ENCODE measurements at regions not wholly inside any gene's neighbourhood (a gene's known extent, or its start where the extent isn't known, plus 50 kb on each side); places are given as distances from the start of the nearest gene placed in this dataset.

DNA sequence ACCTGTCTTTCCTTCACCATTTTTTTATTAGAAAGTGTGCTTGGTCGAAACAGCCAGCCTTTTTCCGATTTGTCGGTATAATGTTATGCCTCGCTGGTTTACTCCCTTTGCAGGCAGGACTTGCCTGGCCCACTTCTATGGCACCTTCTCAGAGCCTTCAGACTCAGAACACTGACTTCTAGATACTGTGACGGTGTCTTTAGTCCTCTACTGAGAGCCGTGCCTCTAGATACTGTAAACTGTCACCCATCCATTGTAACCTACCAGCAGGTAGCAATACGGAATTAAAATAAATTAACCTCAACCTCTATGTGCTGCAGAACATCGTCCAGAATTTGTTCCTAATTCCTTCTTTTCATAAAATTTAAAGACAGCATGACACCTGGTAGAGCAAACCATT is 247.7 kb upstream of the TTC14 start:
- no peak for DNase-seq

DNA sequence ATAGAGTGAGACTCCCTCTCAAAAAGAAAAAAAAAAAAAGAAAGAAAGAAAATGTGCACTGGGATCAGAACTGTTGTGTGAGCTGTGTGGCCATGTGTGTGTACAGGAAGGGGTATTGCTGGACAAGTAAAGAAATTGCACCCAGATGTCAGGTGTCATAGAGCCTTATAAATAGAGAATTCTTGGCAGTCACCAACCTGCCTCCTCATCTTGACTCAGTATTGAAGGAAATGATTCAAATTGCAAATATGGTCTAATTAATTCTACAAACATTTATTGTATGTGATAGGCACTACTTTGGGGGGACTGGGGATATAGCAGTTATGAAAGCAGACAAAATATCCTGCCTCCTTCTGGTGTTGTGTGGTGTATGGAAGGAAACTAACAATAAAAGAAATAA is 243.8 kb upstream of the TTC14 start:
- DNase-seq: no peak

DNA sequence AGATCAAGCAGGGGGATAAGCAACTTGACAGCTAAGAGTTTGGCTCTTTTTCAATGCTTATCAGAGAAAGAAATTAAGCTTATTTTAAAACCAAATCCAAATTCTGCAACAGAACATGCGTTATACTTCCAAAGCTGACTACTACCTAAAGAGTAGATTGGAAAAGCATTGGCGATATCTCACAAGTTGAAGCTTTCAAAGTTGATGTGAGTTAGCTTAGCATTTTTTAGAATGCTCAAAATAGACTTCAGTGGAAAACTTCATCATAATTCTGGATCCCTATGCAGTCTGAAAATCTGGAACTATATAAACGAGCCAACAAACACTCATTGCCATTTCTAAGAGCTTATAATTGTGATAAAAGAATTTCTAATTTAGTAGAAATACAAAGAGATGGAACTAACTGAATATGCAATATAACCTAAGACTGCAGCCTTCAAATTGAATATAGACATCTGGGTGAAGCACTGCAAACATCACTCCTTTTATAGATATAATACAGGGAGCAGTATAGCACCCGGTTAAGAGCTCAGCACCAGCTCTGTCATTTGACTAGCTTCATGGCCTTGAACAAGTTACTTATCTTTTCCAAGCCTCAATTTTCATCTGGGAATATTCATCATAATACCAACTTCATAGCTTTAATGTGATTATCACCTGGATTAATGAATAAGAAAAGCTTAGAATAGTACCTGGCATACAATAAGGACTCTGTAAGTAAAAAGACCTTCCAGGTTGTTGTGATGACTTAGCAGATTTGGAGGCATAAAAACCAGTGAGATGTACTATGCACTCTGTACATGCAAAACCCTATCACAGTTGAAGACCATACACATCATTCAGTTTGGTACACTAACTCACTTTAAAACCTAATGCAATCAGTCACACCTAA is 242.7 kb upstream of the TTC14 start:
- no peak for DNase-seq

DNA sequence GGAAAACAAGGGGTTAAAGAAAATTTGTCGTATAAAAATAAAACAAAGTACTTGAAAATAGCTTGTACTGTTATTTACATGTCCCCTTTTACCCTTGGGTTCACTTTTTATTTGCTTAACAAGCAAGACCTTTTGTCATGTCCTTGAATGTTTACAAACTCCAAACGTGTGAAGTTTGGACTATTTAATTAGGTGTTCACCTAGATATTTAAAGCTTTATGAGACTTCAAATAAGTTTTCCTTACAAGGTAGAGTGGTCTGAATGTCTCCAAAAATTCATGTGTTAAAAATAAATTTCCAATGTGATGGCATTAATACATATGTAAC is 242.0 kb upstream of the TTC14 start:
- DNase-seq: no peak

DNA sequence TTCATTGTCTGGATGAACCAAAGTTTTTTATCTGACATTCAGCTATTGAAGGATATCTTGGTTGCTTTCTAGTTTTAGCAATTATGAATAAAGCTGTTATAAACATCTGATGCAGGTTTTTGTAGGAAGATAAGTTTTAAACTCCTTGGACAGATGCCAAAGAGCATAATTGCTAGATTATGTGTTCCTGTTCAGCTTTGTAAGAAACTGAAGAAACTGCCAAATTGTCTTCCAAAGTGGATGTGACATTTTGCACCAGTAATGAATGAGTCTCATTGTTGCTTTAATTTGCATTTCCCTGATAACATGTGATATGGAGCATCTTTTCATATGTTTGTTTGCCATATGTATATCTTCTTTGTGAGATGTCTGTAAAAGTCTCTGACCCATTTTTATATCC is 239.9 kb upstream of the TTC14 start:
- DNase-seq: no peak

DNA sequence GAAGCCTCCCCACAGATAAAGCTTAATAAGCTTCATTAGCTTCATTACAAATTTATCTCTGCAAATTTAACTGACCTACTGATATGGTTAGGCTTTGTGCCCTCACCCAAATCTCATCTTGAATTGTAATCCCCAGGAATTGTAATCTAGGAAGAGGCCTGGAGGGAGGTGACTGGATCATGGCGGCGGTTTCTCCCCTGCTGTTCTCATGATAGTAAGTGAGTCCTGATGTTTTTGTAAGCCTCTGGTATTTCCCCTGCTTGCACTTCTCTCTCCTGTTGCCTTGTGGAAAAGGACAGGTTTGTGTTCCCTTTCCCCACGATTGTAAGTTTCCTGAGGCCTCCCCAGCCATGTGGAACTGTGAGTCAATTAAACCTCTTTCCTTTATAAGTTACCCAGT is 226.1 kb upstream of the TTC14 start:
- no peak for DNase-seq

DNA sequence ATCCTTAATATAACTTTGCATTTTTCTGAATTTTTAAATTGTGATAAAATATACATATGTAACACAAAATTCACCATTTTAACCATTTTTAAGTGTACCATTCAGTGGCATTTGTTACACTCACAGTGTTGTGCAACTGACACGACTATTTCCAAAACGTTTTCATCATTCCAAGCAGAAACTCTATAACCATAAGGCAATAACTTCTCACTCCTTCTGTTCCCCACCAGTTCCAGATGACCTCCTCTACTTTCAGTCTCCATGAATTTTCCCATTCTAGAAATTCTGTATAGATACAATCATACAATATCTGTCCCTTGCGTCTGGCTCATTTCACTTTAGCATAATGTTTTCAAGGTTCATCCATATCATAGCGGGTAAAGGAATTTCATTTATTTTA is 223.5 kb upstream of the TTC14 start:
- DNase-seq: no peak

DNA sequence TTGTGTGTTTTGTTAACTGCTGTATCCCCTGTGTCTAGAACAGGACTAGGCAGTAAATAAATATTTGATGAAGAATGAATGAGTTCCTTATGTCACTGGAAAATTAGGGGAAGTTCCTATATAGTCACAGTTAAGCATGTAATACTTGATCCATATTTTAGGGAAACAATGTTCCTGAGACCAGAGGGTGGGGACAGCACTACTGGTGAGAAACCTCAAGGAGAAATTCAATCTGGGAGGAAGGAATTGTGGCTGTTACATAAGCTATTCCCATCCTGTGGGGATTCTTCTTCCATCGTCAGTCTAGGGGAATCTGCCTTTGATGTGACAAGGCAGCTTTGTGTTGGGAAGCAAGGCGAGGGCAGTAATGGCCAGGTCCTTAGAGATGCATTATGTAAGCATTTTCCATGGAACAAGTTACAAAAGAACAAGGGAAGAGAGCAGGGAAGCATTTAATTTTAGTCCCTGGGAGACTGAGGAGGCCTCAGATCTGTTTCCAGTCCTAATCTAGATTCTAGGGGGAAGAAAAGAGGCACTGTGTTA is 219.3 kb upstream of the TTC14 start:
- DNase-seq: peak in 1 of 2 experiments; percentile 5

DNA sequence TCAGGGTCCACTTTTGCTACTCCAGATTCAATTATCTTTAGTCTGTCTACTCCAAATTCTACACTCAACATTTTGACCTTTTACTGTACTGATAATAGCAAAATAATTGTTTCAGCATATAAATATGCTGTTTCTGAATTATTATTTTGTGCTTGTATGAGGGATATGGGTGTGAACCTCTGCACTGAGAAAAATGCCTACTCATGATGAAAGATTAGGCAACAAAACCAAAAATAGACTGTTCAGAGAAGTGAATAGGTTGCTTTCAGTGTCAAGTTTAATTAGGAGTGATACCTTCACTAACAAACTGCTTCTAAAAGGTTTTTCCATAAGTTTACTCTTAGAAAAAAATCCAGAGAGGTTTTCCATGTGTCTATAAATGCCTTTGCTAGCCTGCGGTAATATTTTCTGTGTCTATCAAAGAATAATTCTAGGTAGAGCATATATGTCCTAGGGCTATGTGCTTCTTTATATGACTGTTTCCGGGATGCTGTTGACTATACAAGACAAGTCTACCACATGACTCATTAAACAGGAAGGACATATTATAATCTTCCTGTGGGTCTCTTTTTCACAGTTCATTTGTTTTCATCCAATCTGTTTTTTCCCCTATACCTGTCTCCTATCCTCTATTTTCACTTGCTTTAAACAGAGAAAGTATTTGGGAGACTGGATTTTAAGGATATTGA is 218.5 kb upstream of the TTC14 start:
- DNase-seq: peak; percentile 29 to 33

DNA sequence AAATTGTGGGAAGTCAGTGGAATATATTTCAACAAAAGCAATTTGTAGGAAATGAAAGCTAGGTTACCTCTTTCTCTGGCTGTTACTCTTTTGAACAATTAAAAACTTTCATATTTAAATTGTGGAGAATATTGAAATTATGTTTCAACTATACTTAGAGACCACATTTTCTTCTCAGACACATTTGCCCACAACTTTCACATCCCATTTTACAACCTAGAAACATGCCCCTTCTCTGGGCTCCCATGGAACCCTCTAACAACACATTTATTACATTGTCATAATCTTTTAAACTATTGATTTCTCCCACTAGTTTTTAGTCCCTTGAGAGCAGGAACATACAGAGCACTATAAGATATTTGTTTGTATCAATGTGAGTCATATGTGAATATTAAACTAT is 211.7 kb upstream of the TTC14 start:
- no peak for DNase-seq

DNA sequence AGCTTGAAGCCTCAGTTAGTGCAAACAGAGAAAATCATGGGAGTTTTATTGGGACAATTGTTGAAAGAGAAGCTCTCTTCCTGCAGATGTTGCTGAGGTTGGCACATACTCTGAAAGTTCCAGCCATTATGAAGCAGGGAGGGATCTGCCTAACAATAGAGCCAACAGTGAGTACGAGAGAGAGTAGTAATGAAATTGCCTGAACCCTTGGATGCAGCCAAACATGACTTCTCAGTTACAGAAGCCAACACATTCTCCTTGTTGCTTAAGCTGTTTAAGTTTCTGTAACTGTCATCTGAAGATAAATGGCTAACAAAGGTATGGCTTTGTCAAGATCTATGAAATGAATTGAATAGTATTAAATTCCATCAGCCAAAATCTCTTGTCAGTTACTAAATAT is 211.0 kb upstream of the TTC14 start:
- DNase-seq: no peak

DNA sequence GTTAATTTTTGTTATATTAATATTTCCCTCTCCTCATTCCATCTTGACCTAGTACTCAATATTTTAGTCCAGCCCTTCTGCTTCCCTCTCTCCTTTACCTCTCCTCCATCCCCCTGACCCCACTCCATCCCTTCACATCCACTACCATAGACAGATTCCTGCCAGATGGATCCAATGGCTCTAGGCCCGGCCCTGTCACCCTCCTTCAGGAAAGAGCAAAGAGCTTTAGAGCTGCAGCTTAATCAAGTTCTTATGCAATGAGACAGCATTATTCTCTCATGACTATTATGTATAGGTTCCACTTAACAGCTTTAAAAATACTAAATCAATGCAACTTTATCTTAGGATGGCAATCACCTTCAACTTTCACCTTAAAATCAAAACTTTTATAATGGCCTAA is 200.7 kb upstream of the TTC14 start:
- no peak for DNase-seq

DNA sequence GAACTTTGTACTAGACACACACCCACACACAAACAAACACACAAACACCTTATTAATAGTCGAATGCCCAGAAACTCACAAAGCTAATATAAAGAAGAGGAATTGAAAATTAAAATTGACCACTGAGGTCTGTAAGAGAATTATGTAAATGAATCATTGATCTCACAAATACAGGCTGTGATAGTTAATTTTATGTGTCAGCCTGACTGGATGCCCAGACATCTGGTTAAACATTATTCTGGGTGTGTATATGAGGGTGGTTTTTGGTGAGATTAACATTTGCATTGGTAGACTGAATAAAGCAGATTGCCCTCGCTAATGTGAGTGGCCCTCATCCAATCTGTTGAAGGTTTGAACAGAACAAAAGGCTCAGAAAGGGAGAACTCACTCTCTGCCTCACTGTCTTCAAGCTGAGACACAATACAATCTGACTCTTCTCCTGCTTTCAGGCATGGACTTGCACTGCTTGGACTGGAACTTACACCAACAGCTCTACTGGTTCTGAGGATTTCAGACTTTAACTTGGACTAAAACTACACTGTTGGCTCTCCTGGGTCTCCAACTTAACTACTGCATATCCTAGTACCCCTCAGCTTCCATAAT is 199.4 kb upstream of the TTC14 start:
- DNase-seq: no peak

DNA sequence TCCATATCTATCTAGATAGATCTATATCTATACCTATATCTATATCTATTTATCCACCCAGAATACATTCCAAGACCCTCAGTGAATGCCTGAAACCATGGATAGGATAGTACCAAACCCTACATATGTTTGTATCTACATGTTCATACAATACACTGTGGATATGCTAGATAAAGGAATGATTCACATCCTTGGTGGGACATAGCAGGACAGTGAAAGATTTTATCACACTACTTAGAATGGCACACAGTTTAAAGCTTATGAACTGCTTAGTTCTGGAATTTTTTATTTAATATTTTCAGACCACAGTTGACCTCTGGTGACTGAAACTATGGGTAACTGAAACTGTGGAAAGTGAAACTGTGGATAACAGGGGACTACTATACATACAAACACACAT is 198.8 kb upstream of the TTC14 start:
- no peak for DNase-seq

DNA sequence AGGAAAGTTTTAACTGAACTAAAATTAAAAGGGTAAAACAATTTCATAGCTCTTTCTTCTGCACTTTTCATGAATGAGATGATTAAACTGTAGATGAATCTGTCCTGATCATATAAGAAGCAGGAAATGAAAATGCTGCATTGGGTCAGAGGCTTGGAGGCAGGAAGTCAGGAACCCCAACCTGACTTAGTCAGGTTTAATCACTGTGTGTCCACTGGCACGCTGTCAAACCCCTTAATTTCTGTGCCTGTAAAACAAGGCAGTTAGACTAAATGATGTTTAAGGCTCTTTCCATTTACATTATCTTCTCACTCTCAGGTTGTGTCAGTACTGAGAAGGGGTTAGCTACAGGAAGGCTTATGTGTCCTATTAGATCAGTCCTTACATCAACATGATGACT is 193.3 kb upstream of the TTC14 start:
- no peak for DNase-seq

DNA sequence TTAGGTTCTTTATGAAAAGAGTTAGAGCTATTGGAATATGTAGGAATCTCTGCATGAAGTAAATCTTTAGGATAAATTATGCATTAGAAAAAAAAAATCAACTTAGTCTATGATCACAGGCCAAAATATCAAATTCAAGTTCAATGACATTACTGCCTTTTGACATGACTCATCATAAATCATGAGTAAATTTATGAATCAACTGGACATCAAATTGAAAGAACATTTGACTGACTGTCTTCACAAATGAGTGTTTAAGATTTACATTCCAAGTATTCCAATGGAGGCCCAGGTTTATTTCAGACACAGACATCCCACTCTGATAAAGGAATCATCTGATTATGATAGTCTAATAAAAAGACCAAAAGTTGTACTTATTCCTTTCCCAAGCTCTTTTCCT is 192.8 kb upstream of the TTC14 start:
- no peak for DNase-seq

DNA sequence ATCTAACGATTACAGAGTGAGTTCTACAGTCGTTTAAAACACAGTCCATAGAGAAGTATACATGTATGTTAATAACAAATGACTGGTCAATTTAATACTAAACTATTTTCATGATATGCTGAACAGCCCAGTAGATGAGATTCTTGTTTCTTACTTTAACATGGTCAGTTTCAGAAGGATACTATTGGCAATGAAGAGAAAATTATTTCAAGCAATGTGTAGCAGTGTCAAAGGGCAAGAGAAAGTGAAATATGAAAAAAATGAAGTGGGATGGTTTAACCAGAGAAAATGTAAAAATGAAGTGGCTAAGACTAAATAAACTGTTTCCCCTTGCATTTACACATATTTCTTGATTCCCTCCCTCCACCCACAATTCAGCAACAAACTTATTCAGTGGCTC is 192.1 kb upstream of the TTC14 start:
- DNase-seq: no peak

DNA sequence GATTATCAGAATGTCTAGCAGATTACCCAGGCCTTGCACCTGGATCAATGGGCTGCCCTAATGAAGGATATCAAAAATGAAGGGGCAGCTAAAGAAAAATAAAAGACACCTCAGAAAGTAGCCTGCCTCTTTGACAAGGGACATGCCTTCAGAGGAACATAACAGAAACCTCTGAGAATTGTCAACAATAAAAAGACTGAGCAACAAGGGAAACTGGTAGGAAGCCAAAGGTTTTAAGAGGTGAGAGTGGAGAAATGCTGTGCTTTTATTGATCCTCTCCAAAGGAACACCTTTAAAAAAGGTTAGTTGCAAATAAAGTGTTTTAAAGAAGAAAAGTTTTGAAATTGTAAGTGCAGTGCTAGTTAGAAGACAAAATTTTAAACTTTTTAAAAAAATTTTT is 187.8 kb upstream of the TTC14 start:
- no peak for DNase-seq

DNA sequence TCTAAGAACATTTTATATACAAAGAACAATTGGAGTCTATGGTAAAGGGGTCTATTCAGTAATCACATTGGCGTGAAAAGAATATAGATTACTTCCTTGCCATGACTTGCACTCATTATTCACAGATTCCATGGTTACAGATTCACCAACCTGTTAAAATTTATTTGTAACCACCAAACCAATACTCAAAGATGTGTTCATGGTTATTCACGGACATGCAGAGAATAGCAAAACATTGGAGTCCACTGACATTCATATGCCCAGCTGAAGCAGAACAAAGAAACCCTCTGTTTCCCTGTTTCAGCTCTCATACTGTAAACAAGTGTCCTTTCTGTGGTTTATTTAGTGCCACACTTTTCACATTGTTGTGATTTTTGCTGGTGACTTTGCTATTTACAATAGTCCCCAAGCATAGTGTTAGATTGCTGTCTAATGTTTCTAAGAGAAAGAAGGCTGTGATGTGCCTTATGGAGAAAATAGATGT is 185.8 kb upstream of the TTC14 start:
- no peak for DNase-seq

DNA sequence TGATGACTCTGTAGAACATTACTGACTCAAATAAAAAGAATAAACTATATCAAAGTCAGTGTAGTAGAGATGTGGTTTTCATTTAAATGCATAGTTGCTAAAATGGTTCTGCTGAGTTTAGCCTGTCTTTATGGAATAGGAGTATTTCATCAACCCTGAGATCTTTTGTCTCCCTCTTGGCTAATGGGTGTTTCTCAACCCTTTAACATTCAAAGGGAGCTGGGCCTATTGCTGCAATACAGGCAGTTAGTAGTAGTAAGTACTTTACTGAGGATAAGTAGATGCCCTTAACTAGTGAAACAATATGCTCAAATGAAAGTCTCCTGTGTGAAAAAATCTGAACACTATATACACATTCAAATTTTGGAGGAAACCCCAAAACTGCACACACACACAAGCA is 184.7 kb upstream of the TTC14 start:
- peak; percentile 51 to 66 for DNase-seq

DNA sequence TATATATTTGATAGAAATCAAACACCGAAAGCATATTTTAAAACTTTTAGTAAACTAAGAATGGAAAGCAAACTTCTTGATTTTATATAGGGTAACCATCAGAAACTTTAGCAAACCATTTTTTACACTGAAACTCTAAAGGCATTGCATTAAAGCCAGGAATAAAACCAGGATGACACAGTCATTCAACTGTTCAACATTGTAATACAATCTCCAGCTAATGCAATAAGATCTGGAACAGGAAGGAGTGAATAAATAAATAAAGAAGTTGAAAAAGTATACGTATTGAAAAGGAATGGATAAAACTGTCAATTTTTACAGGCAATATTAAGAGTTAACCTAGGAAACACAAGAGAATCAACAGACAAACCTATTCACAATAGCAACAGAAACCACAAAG is 181.9 kb upstream of the TTC14 start:
- DNase-seq: no peak

DNA sequence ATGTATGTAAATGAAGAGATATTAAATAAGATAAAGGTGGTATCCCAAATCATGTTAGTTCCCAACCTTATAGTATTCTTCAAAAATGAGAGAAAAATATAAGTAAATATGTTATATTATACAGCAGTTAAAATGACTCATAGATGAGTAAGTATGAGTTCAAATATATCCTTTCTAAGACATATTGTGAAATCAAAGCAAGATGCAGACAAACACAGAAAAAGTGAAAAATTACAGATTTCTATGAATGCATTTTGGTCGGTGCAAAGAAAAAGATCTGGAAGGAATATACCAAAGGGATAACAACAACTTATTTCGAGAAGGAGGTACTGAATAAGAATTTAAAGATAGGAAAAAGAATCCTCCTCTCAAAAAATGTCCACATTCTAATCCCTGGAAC is 181.2 kb upstream of the TTC14 start:
- DNase-seq: no peak

DNA sequence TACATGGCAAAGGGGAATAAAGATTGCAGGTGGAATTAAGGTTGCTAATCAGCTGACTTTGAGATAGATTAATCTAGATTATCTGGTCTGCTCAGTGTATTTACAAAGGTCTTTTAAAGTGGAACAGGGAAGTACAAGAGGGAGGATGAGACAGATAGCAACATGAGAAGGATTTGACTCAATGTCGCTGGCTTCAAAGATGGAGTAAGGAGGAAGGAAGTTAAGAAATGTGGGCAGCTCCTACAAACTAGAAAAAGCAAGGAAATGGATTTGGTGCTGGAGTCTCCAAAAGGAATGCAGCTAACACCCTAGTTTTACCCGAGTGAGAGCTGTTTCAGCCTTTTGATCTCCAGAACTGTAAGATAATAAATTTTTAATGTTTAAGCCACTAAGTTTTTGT is 180.7 kb upstream of the TTC14 start:
- DNase-seq: no peak

DNA sequence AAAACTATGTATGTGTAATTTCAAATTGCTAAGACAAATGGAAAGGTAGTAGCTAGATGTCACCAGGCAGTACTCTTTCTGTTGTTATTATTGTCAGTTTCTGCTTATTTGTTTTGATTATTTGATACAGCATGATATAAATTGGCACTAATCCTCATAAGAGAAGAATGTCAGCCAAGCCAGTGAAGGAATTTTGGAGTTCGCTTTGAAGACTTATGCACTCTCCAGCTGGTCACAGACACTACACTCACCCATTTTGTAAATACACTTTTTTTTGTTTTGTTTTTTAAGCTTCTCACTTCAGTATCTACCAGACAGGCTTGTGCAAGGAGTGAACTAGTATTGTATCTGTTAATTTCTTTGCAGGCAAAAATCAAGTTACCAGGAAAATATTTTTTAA is 180.2 kb upstream of the TTC14 start:
- DNase-seq: no peak
